H1 (cell line): ENCODE measurements at regions not wholly inside any gene's neighbourhood (a gene's known extent, or its start where the extent isn't known, plus 50 kb on each side); places are given as distances from the start of the nearest gene placed in this dataset.

Experiments
- CTCF ChIA-PET: fragments of 300-600 bp; sonication (Branson Sonifier 250); formaldehyde crosslinking; loops from one replicate; lab custom pipeline; 2021; ENCODE audit not compliant: partially characterized antibody; lab: Charles Lee
- POLR2A ChIA-PET: fragments of 300-600 bp; sonication (Branson Sonifier 250); formaldehyde crosslinking; loops from one replicate; lab custom pipeline; 2021; ENCODE audit warnings: inconsistent platforms; ENCODE audit not compliant: partially characterized antibody; lab: Charles Lee
- DNase-seq, 2 experiments: peaks; one replicate each; pipeline versions ENCODE4 v3.0.0 to v3.0.0-alpha.2; 2010 to 2022; ENCODE audit warnings: low spot score in 2 of 2, low read depth in 1 of 2, mixed read lengths in 1 of 2
- FAIRE-seq: peaks from 2 replicates; lab custom pipeline; 2011; peaks lifted over from hg19 to GRCh38; lab: Jason Lieb, UNC
- H2AFZ ChIP-seq: 2 replicates; pipeline ENCODE4 v1.8.1; 2012; ENCODE audit warnings: low read length, inconsistent platforms
- H2AK5ac ChIP-seq: 2 replicates; pipeline ENCODE4 v1.6.1; 2013; ENCODE audit warnings: low read depth, low read length
- H2BK120ac ChIP-seq: replicated peaks from 2 replicates; pipeline ENCODE3; 2013; ENCODE audit warnings: low read depth, low read length, inconsistent platforms
- H2BK12ac ChIP-seq: 2 replicates; pipeline ENCODE4 v1.6.1; 2013; ENCODE audit warnings: low read depth, low read length
- H2BK15ac ChIP-seq: 2 replicates; pipeline ENCODE4 v1.6.1; 2013; ENCODE audit warnings: low read length
- H2BK20ac ChIP-seq: 2 replicates; pipeline ENCODE4 v1.6.1; 2013; ENCODE audit warnings: low read length
- H2BK5ac ChIP-seq: 2 replicates; pipeline ENCODE4 v1.6.1; 2013; ENCODE audit warnings: low read depth, low read length
- H3K14ac ChIP-seq: 2 replicates; pipeline ENCODE4 v1.6.1; 2013; ENCODE audit warnings: inconsistent platforms; ENCODE audit not compliant: insufficient read length
- H3K18ac ChIP-seq: 2 replicates; pipeline ENCODE4 v1.6.1; 2013; ENCODE audit warnings: low read length; ENCODE audit errors: extremely low read depth
- H3K23ac ChIP-seq: 2 replicates; pipeline ENCODE4 v1.6.1; 2013; ENCODE audit warnings: inconsistent platforms; ENCODE audit not compliant: insufficient read length
- H3K23me2 ChIP-seq: 2 replicates; pipeline ENCODE4 v1.6.1; 2013; ENCODE audit warnings: low read depth, low read length
- H3K27ac ChIP-seq: 2 replicates; pipeline ENCODE4 v1.6.1; 2011; ENCODE audit warnings: low read depth, low read length, inconsistent platforms
- H3K27me3 ChIP-seq, 4 experiments: replicated peaks in 1 of 4; 1 replicate in 1 of 4; 2 replicates in 3 of 4; pipeline versions ENCODE4 v1.6.1 to v1.8.1; 2011 to 2013; ENCODE audit warnings: low read length in 3 of 4, mild to moderate bottlenecking in 3 of 4, inconsistent platforms in 2 of 4, mixed read lengths in 2 of 4, moderate library complexity in 1 of 4; ENCODE audit not compliant: control insufficient read depth in 3 of 4, insufficient read depth in 3 of 4; ENCODE audit errors: extremely low read depth in 1 of 4
- H3K36me3 ChIP-seq, 4 experiments: 2 replicates each; pipeline versions ENCODE4 v1.6.1 to v1.8.1; 2011 to 2013; ENCODE audit warnings: mild to moderate bottlenecking in 4 of 4, low read length in 3 of 4, moderate library complexity in 2 of 4, control low read depth in 1 of 4, inconsistent platforms in 1 of 4; ENCODE audit not compliant: insufficient read depth in 4 of 4, control insufficient read depth in 2 of 4
- H3K4ac ChIP-seq: replicated peaks from 2 replicates; pipeline ENCODE3; 2013; ENCODE audit warnings: low read length, low read depth, mixed read lengths, inconsistent platforms; ENCODE audit not compliant: insufficient read length
- H3K4me1 ChIP-seq, 4 experiments: replicated peaks in 1 of 4; 1 replicate in 1 of 4; 2 replicates in 3 of 4; pipeline versions ENCODE4 v1.6.1 to v1.8.1; 2011 to 2013; ENCODE audit warnings: low read length in 3 of 4, inconsistent platforms in 2 of 4, mixed read lengths in 1 of 4; ENCODE audit not compliant: insufficient read depth in 4 of 4, control insufficient read depth in 3 of 4
- H3K4me2 ChIP-seq, 2 experiments: 2 replicates each; pipeline versions ENCODE4 v1.6.1 to v1.8.1; 2011 to 2013; ENCODE audit warnings: low read depth in 2 of 2, low read length in 2 of 2, control low read depth in 1 of 2, inconsistent platforms in 1 of 2, mild to moderate bottlenecking in 1 of 2; ENCODE audit not compliant: insufficient read depth in 1 of 2
- H3K4me3 ChIP-seq, 4 experiments: fragments of 200-600, 300-600 bp in 1 of 4; sonication (generic), shearing (Covaris generic), sonication (Bioruptor Twin) in 1 of 4; 2 replicates each; pipeline versions ENCODE4 v1.5.1 to v1.8.1; 2011 to 2016; ENCODE audit warnings: low read length in 4 of 4, low read depth in 3 of 4, control low read depth in 2 of 4, inconsistent platforms in 2 of 4, mild to moderate bottlenecking in 2 of 4, mixed read lengths in 1 of 4, moderate library complexity in 1 of 4; ENCODE audit not compliant: insufficient read depth in 2 of 4; ENCODE audit errors: extremely low read depth in 1 of 4
- H3K56ac ChIP-seq: replicated peaks from 2 replicates; pipeline ENCODE3; 2013; ENCODE audit warnings: low read depth, mild to moderate bottlenecking, mixed read lengths, low read length, inconsistent platforms; ENCODE audit not compliant: insufficient read length
- H3K79me1 ChIP-seq: 2 replicates; pipeline ENCODE4 v1.6.1; 2013; ENCODE audit warnings: low read depth, low read length, control low read depth
- H3K79me2 ChIP-seq, 2 experiments: 2 replicates each; pipeline versions ENCODE4 v1.6.1 to v1.8.1; 2012 to 2013; ENCODE audit warnings: low read length in 2 of 2, mild to moderate bottlenecking in 2 of 2, inconsistent platforms in 1 of 2; ENCODE audit not compliant: insufficient read depth in 2 of 2, control insufficient read depth in 1 of 2
- H3K9ac ChIP-seq, 4 experiments: replicated peaks in 1 of 4; 1 replicate in 1 of 4; 2 replicates in 3 of 4; pipeline versions ENCODE4 v1.6.1 to v1.8.1; 2011 to 2013; ENCODE audit warnings: low read depth in 3 of 4, low read length in 3 of 4, control low read depth in 2 of 4, mild to moderate bottlenecking in 2 of 4, moderate library complexity in 2 of 4, inconsistent platforms in 1 of 4; ENCODE audit errors: extremely low read depth in 1 of 4
- H3K9me3 ChIP-seq, 2 experiments: 2 replicates each; pipeline versions ENCODE4 v1.6.1 to v1.8.1; 2012 to 2013; ENCODE audit warnings: mild to moderate bottlenecking in 2 of 2, moderate library complexity in 2 of 2, control low read depth in 1 of 2, inconsistent platforms in 1 of 2, low read depth in 1 of 2, low read length in 1 of 2, mixed read lengths in 1 of 2; ENCODE audit not compliant: insufficient read depth in 2 of 2
- H4K20me1 ChIP-seq, 2 experiments: replicated peaks in 1 of 2; 2 replicates each; pipeline versions ENCODE3 to v1.8.1; 2011 to 2013; ENCODE audit warnings: inconsistent platforms in 2 of 2, low read length in 2 of 2, mild to moderate bottlenecking in 1 of 2; ENCODE audit not compliant: insufficient read depth in 2 of 2, control insufficient read depth in 1 of 2
- H4K5ac ChIP-seq: 2 replicates; pipeline ENCODE4 v1.6.1; 2013; ENCODE audit warnings: low read length, low read depth, mixed read lengths, inconsistent platforms; ENCODE audit not compliant: insufficient read length
- H4K8ac ChIP-seq: 2 replicates; pipeline ENCODE4 v1.8.0; 2013; ENCODE audit warnings: mild to moderate bottlenecking, moderate library complexity, low read length, inconsistent platforms; ENCODE audit not compliant: insufficient read depth; ENCODE audit errors: extremely low read depth
- H4K91ac ChIP-seq: replicated peaks from 2 replicates; pipeline ENCODE3; 2013; ENCODE audit warnings: low read length, mixed read lengths, inconsistent platforms; ENCODE audit not compliant: insufficient read length
- BCL11A ChIP-seq, 2 experiments: IDR thresholded peaks; one replicate each; pipeline ENCODE4 v1.6.1; 2011; ENCODE audit warnings: low read depth in 2 of 2, low read length in 2 of 2, mild to moderate bottlenecking in 2 of 2
- CHD2 ChIP-seq: IDR thresholded peaks from 2 replicates; pipeline ENCODE4 v1.6.1; 2012; ENCODE audit warnings: low read length, improper control_type of control experiment
- HDAC6 ChIP-seq: IDR thresholded peaks from one replicate; pipeline ENCODE4 v1.7.1; 2012; ENCODE audit warnings: low read depth, mild to moderate bottlenecking, inconsistent platforms, low read length, moderate library complexity
- JUND ChIP-seq: IDR thresholded peaks from 2 replicates; pipeline ENCODE4 v1.6.1; 2011; ENCODE audit warnings: mild to moderate bottlenecking, improper control_type of control experiment, low read length
- KDM1A ChIP-seq: fragments of 200-600, 300-600 bp; sonication (generic); IDR thresholded peaks from 2 replicates; pipeline ENCODE4 v1.7.1; 2016; ENCODE audit warnings: mild to moderate bottlenecking, low read length, borderline replicate concordance
- KDM4A ChIP-seq: IDR thresholded peaks from one replicate; pipeline ENCODE4 v1.7.1; 2012; ENCODE audit warnings: low read depth, mild to moderate bottlenecking, moderate library complexity, low read length, inconsistent platforms; ENCODE audit not compliant: severe bottlenecking
- MAX ChIP-seq: IDR thresholded peaks from 2 replicates; pipeline ENCODE4 v1.6.1; 2012; ENCODE audit warnings: inconsistent platforms
- RXRA ChIP-seq: IDR thresholded peaks from 2 replicates; pipeline ENCODE4 v1.6.1; 2011; ENCODE audit warnings: low read depth, mild to moderate bottlenecking, low read length, moderate library complexity; ENCODE audit not compliant: insufficient read depth
- SIRT6 ChIP-seq: IDR thresholded peaks from one replicate; pipeline ENCODE4 v1.7.1; 2012; ENCODE audit warnings: low read length, inconsistent platforms
- SP1 ChIP-seq: IDR thresholded peaks from 2 replicates; pipeline ENCODE4 v1.6.1; 2011; ENCODE audit warnings: low read depth, low read length
- SUZ12 ChIP-seq: fragments of 200-600 bp; sonication (generic); IDR thresholded peaks from 2 replicates; pipeline ENCODE4 v1.6.1; 2012; ENCODE audit warnings: mild to moderate bottlenecking, inconsistent platforms, low read length, moderate library complexity, mixed read lengths
- TBP ChIP-seq: IDR thresholded peaks from 2 replicates; pipeline ENCODE4 v1.6.1; 2011; ENCODE audit warnings: low read depth, low read length, improper control_type of control experiment
- TEAD4 ChIP-seq: IDR thresholded peaks from 2 replicates; pipeline ENCODE4 v1.6.1; 2012; ENCODE audit warnings: low read depth, low read length, inconsistent platforms, mixed read lengths
- WGBS, 2 experiments: shearing (Covaris generic) in 1 of 2; methylation state at CpG; one replicate each; pipeline versions ENCODE4 v1.1.6 to v1.1.7; 2013 to 2015; ENCODE audit warnings: low lambda C conversion rate in 2 of 2, mixed read lengths in 2 of 2, inconsistent platforms in 1 of 2, low coverage in 1 of 2, missing lambda C conversion rate in 1 of 2; ENCODE audit not compliant: insufficient replicate concordance in 2 of 2, insufficient coverage in 1 of 2, insufficient read length in 1 of 2; ENCODE audit errors: extremely low coverage in 1 of 2, missing lambda C conversion rate in 1 of 2; 5-methylcytosine and 5-hydroxymethylcytosine counted together

- FAIRE-seq (no peak), DNase-seq (no peak)
- Histone ChIP-seq H3K14ac (no peak overlapping the region), H4K91ac (no peak overlapping the region), H3K4ac (no peak overlapping the region), H2BK12ac (no peak overlapping the region), H3K79me1 (no peaks in the 10 kb centered on the region), H3K4me3 (no peak overlapping the region), H3K4me1 (peaks cover 0 to 2% (median 0%) of the 10 kb centered on the region in 4 experiments; a peak in 3 of 7 replicates), H3K4me2 (no peak overlapping the region), H3K23ac (no peak overlapping the region), H2BK5ac (no peak overlapping the region), H4K20me1 (no peaks in the 10 kb centered on the region), H4K8ac (no peak overlapping the region), H3K23me2 (no peaks in the 10 kb centered on the region), H4K5ac (no peak overlapping the region), H3K9ac (no peak overlapping the region), H2BK15ac (no peak overlapping the region), H2BK20ac (no peak overlapping the region), H2AK5ac (no peak overlapping the region), H3K36me3 (no peaks in the 10 kb centered on the region), H2BK120ac (no peak overlapping the region), H2AFZ (no peak overlapping the region), H3K18ac (no peak overlapping the region), H3K27ac (no peak overlapping the region), H3K27me3 (no peaks in the 10 kb centered on the region), H3K9me3 (no peaks in the 10 kb centered on the region), H3K56ac (no peak overlapping the region), H3K79me2 (no peaks in the 10 kb centered on the region)
- ChIA-PET POLR2A (interaction anchor here (0.6 to 1.7 kb wide), 2 partner anchors 1020 to 1219 kb away, joined by 3 read pairs; no protein-coding TSS in a partner anchor), CTCF (interaction anchor here (0.6 to 1.9 kb wide), 4 partner anchors 275 to 721 kb away, joined by 3 to 5 read pairs (median 4); no protein-coding TSS in a partner anchor)
- 91 to 100% methylated on average over 1 to 6 of the region's 6 CpGs for WGBS, 2 experiments
- TF ChIP-seq SIRT6: no peak
- TF ChIP-seq JUND: no peak
- TF ChIP-seq RXRA: no peak
- TF ChIP-seq KDM1A: no peak
- TF ChIP-seq BCL11A (IDR thresholded peaks at IDR 0.05; ENCODE audit: low read depth in 2 of 2, low read length in 2 of 2): no peak
- no peak for TF ChIP-seq MAX
- TF ChIP-seq SP1: no peak
- TF ChIP-seq CHD2: no peak
- TF ChIP-seq KDM4A: no peak
- TF ChIP-seq TEAD4: no peak
- TF ChIP-seq HDAC6: no peak
- no peak for TF ChIP-seq TBP
- TF ChIP-seq SUZ12: no peak
Observed at GRCh38 chr21:28063241-28064216, 929.1 kb downstream of the LTN1 start.
